OCI-LY1 (cell line): ENCODE measurements at regions not wholly inside any gene's neighbourhood (a gene's known extent, or its start where the extent isn't known, plus 50 kb on each side); places are given as distances from the start of the nearest gene placed in this dataset.

Experiments used
- CTCF ChIP-seq: fragments of 200-600 bp; sonication (generic), shearing (Covaris generic); IDR thresholded peaks from 2 replicates; pipeline ENCODE4 v1.5.1; 2017; ENCODE audit warnings: mild to moderate bottlenecking, antibody characterized with exemption, low read length, moderate library complexity, mixed read lengths
- EZH2 ChIP-seq: fragments of 200-600 bp; sonication (generic), shearing (Covaris generic); IDR thresholded peaks from 2 replicates; pipeline ENCODE4 v1.8.0; 2017; ENCODE audit warnings: borderline replicate concordance, mixed run types, mild to moderate bottlenecking, antibody characterized with exemption, low read length, moderate library complexity, mixed read lengths

- no peak for TF ChIP-seq CTCF
- no peak for TF ChIP-seq EZH2
These were observed 160.5 kb upstream of the APCDD1 start for GRCh38 chr18:10293966-10294365.
